AG04450 (cell line): ENCODE measurements at regions not wholly inside any gene's neighbourhood (a gene's known extent, or its start where the extent isn't known, plus 50 kb on each side); places are given as distances from the start of the nearest gene placed in this dataset.

Experiments used
- CTCF ChIA-PET: fragments of 300-600, 350-600 bp; formaldehyde crosslinking; extraction: SDS; loops from one replicate; lab custom pipeline; 2022; ENCODE audit warnings: antibody characterized with exemption, inconsistent platforms; lab: Charles Lee
- POLR2A ChIA-PET: fragments of 350-600 bp; formaldehyde crosslinking; extraction: SDS; loops from one replicate; lab custom pipeline; 2021; ENCODE audit warnings: antibody characterized with exemption, inconsistent platforms; lab: Yijun Ruan, JAX
- DNase-seq: peaks from one replicate; pipeline ENCODE4 v3.0.0-alpha.2; 2011; ENCODE audit warnings: low read depth, low spot score
- H3K27ac ChIP-seq: one replicate; pipeline ENCODE4 v1.5.1; 2012; ENCODE audit warnings: low read depth, low read length, control low read depth
- H3K27me3 ChIP-seq: one replicate; pipeline ENCODE4 v1.6.0; 2012; ENCODE audit warnings: low read length; ENCODE audit not compliant: control insufficient read depth, insufficient read depth
- H3K4me3 ChIP-seq: 2 replicates; pipeline ENCODE4 v1.5.1; 2011; ENCODE audit warnings: mild to moderate bottlenecking, low read depth, low read length, control low read depth
- H3K9me3 ChIP-seq: 2 replicates; pipeline ENCODE4 v1.5.1; 2012; ENCODE audit warnings: low read length; ENCODE audit not compliant: control insufficient read depth, insufficient read depth
- CTCF ChIP-seq: IDR thresholded peaks from 2 replicates; pipeline ENCODE4 v1.5.1; 2011; ENCODE audit warnings: low read depth, low read length, control low read depth, inconsistent platforms

DNA sequence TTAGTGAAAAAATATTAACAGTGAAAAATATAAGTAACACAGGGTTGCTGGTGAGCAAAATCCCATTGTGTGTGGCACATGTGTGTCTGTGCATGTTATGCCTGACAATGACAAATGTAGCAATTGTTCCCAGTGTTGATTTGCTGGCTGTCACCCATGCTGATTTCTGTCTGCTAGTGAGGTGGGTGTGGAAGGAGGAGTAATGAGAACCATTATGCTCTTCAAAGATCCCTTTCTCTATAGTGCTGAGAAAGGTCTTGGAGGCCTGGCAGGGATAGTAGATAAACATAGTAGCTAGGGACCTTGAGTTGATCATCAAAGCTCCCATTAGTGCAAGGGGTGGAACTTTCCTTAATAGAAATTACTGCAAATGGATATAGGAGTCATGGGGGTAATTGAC lies 152.5 kb upstream of the CLINT1 start:
- H3K9me3 ChIP-seq = no peaks in the 10 kb centered on the region
- H3K4me3 ChIP-seq = no peak overlapping the region
- ChIA-PET CTCF (interaction anchor here (0.8 to 2.2 kb wide), 3 partner anchors 16 to 249 kb away, joined by 3 to 10 read pairs (median 5); no protein-coding TSS in a partner anchor), POLR2A (no interaction called here)
- no peak for DNase-seq
- H3K27me3 ChIP-seq = no peaks in the 10 kb centered on the region
- no peak overlapping the region for H3K27ac ChIP-seq
- TF ChIP-seq CTCF = no peak

DNA sequence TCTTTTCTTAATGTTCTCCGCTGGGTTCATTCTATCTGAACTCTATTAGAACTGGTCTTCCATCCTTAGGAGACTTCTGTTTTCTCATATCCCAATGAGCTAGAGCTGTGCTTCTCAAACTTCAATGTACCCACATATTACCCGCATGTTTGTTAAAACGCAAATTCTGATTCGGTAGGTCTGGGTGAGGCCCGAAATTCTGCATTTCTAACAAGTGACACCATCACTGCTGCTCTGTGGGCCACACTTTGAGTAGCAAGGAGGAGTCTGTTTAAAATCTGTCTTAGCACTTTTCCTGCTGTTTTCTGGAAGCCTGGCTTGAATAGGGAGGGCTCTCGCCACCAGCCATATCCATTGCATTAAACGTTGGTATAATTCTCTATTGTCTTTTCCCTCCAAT lies 151.9 kb upstream of the CLINT1 start:
- CTCF ChIA-PET = no interaction called here
- DNase-seq = no peak
- TF ChIP-seq CTCF = no peak
- no peak overlapping the region for H3K27ac ChIP-seq
- POLR2A ChIA-PET = no interaction called here
- H3K27me3 ChIP-seq = no peaks in the 10 kb centered on the region
- no peaks in the 10 kb centered on the region for H3K9me3 ChIP-seq
- no peak overlapping the region for H3K4me3 ChIP-seq

GRCh38 chr5:158007336-158007735 lies 148.4 kb upstream of the CLINT1 start:
- H3K27me3 ChIP-seq = no peaks in the 10 kb centered on the region
- POLR2A ChIA-PET = no interaction called here
- TF ChIP-seq CTCF = no peak
- CTCF ChIA-PET = interaction anchor here (1.1 to 1.9 kb wide), 2 partner anchors 13 to 68 kb away, joined by 3 to 4 read pairs; no protein-coding TSS in a partner anchor
- no peaks in the 10 kb centered on the region for H3K9me3 ChIP-seq
- no peak overlapping the region for H3K27ac ChIP-seq
- no peak for DNase-seq
- H3K4me3 ChIP-seq = no peak overlapping the region

- no peak for DNase-seq
- CTCF ChIA-PET = interaction anchor here (0.8 kb wide), 1 partner anchor 51 kb away, joined by 3 read pairs; no protein-coding TSS in a partner anchor
- no peak for TF ChIP-seq CTCF
- Histone ChIP-seq H3K27me3 (no peaks in the 10 kb centered on the region), H3K27ac (no peak overlapping the region), H3K4me3 (no peak overlapping the region), H3K9me3 (no peaks in the 10 kb centered on the region)
- POLR2A ChIA-PET = no interaction called here
These were observed 140.8 kb upstream of the CLINT1 start for GRCh38 chr5:157999696-158000095.

DNA sequence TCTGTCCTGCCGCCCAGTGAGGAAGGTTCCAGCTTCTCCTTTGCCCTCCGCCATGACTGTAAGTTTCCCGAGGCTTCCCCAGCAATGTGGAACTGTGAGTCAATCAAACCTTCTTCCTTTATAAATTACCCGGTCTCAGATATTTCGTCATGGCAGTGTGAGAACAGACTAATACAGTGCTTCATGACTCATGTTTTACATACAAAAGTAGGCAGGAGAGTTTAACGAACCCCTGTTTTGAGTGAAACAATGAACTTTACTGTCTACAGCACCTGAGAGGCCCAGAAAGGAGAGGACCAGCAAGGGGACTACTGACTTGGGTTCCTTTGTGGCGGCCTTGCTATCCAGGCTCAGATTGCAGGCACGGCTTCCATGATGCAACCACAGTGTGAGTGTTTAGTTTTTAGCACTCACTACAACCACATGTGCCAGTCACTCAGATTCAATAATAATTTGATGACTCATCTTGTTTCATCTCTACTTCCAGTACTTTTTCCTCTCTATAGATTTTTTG lies 139.1 kb upstream of the CLINT1 start:
- no peak for DNase-seq
- Histone ChIP-seq H3K27ac (no peak overlapping the region), H3K4me3 (no peak overlapping the region), H3K9me3 (no peaks in the 10 kb centered on the region), H3K27me3 (no peaks in the 10 kb centered on the region)
- CTCF ChIA-PET = interaction anchor here (0.8 to 5.6 kb wide), 3 partner anchors 52 to 235 kb away, joined by 4 to 87 read pairs (median 71); no protein-coding TSS in a partner anchor
- TF ChIP-seq CTCF = no peak
- POLR2A ChIA-PET = no interaction called here
